Ishikawa (cell line): ENCODE measurements at regions not wholly inside any gene's neighbourhood (a gene's known extent, or its start where the extent isn't known, plus 50 kb on each side); places are given as distances from the start of the nearest gene placed in this dataset.
A peak's percentile ranks its signal among the peaks of the same experiment; 100 is the strongest.

ENCODE experiments used
- CEBPB ChIP-seq: IDR thresholded peaks from 2 replicates; pipeline ENCODE4 v1.6.1; 2012
- CREB1 ChIP-seq: IDR thresholded peaks from 2 replicates; pipeline ENCODE4 v1.6.1; 2012; ENCODE audit warnings: low read depth
- EGR1 ChIP-seq: IDR thresholded peaks from 2 replicates; pipeline ENCODE4 v1.6.1; 2012
- EP300 ChIP-seq: IDR thresholded peaks from 2 replicates; pipeline ENCODE4 v1.6.1; 2012; ENCODE audit warnings: borderline replicate concordance
- FOXM1 ChIP-seq: IDR thresholded peaks from 2 replicates; pipeline ENCODE4 v1.6.1; 2012; ENCODE audit warnings: low read depth, borderline replicate concordance
- NFIC ChIP-seq: IDR thresholded peaks from 2 replicates; pipeline ENCODE4 v1.6.1; 2012
- RAD21 ChIP-seq: IDR thresholded peaks from 2 replicates; pipeline ENCODE4 v1.6.1; 2012; ENCODE audit warnings: low read depth
- TAF1 ChIP-seq: IDR thresholded peaks from 2 replicates; pipeline ENCODE4 v1.6.1; 2012; ENCODE audit warnings: low read depth, mild to moderate bottlenecking
- TCF12 ChIP-seq: IDR thresholded peaks from 2 replicates; pipeline ENCODE4 v1.6.1; 2012; ENCODE audit warnings: low read depth
- TEAD4 ChIP-seq: IDR thresholded peaks from 2 replicates; pipeline ENCODE4 v1.6.1; 2012
- YY1 ChIP-seq: IDR thresholded peaks from 2 replicates; pipeline ENCODE4 v1.6.1; 2012; ENCODE audit warnings: low read depth
- ZBTB7A ChIP-seq: IDR thresholded peaks from 2 replicates; pipeline ENCODE4 v1.6.1; 2012; ENCODE audit warnings: low read depth
- TF ChIP-seq, protein P1 (sequence below): IDR thresholded peaks from 2 replicates; pipeline ENCODE4 v1.6.1; 2012
- TF ChIP-seq, protein P2 (sequence below): IDR thresholded peaks from 2 replicates; pipeline ENCODE4 v1.6.1; 2012; ENCODE audit warnings: low read depth, mild to moderate bottlenecking
- TF ChIP-seq, protein P3 (sequence below): IDR thresholded peaks from 2 replicates; pipeline ENCODE4 v1.6.1; 2012

DNA sequence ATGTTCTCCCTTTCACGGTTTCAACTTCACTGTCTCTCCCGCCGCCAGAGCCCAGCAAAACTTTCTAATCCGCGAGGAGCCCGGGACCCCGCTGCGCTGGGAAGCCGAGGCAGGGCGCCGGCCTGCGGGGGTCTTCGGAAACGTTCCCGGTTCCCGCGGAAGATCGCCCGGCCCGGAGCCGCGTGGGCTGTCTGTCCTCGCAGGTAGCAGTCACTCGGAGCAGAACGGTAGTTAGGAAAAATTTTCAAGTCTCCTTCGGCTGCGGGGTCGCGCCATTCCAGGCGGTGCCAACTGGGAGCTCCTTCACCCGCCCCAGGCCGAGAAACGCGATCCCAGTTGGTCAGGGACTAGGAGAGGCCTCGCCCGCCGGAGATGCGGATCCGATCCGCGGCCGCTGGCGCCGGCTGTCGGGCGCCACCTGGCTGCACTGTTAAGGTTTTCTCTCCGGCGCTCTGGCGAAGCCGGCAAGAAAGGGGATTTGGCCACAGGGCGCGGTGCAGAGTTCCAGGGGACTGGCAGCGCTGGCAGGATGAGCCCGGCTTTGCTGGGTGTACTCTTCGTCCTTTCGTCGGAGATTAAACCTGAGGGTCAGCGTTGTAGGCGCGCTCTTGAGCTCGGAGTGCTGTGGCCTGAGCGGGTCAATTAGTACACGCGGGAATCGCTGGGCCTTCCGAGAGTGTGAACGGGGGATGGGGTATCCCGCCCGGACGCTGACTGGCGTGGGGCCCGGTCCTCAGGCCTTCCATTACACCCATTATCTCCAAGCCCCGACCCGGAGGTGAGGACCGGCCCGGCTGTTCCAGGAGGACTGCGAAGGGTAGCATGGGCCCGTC is 135.4 kb downstream of the KCNJ12 start:
- TF ChIP-seq ZBTB7A (peak; percentile 35; the same call in 1 of the 2 replicates), YY1 (no peak), RAD21 (peak; percentile 70)
- TF ChIP-seq, protein P1, sequence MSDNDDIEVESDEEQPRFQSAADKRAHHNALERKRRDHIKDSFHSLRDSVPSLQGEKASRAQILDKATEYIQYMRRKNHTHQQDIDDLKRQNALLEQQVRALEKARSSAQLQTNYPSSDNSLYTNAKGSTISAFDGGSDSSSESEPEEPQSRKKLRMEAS: 0 out of 2 replicates have a peak, but pooled peaks have one; percentile 36

DNA sequence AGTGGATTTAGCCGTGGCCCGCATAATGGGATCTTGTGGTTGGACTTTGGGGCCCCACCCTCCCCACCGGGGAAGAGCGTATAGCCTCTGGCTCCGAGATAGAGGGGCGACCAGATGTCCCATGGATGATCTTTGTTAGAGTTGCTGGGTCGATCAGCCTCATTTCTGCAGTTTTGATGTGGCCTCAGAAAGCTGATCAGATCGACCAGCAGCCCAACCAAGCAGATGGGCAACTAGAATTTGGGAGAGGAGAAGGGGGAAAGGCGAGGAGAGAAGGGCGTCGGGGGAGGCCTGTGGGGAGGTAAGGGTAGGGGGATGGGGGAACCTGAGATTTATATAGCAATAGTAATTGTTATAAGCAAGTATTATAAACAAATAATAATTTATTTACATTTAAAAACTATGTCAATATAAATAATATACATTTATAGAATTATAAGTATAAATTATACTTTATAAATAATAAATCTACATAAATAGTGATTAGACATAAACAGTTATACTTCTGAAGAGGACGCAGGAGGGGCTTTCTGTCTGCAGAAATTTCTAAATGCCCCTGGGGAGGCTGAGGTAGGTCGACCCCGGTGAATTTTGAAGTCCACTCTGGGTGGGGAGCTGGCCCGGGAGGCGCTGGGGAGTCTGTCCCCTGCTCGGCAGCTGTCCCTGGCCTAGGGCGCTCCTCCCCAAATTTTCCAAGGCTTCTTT is 136.3 kb downstream of the KCNJ12 start:
- TF ChIP-seq EP300: no peak
- TF ChIP-seq, protein P1: no peak
- TF ChIP-seq CREB1: no peak
- no peak for TF ChIP-seq NFIC
- no peak for TF ChIP-seq EGR1
- TF ChIP-seq TCF12: no peak
- no peak for TF ChIP-seq CEBPB
- no peak for TF ChIP-seq RAD21
- no peak for TF ChIP-seq FOXM1
- TF ChIP-seq, protein P2, sequence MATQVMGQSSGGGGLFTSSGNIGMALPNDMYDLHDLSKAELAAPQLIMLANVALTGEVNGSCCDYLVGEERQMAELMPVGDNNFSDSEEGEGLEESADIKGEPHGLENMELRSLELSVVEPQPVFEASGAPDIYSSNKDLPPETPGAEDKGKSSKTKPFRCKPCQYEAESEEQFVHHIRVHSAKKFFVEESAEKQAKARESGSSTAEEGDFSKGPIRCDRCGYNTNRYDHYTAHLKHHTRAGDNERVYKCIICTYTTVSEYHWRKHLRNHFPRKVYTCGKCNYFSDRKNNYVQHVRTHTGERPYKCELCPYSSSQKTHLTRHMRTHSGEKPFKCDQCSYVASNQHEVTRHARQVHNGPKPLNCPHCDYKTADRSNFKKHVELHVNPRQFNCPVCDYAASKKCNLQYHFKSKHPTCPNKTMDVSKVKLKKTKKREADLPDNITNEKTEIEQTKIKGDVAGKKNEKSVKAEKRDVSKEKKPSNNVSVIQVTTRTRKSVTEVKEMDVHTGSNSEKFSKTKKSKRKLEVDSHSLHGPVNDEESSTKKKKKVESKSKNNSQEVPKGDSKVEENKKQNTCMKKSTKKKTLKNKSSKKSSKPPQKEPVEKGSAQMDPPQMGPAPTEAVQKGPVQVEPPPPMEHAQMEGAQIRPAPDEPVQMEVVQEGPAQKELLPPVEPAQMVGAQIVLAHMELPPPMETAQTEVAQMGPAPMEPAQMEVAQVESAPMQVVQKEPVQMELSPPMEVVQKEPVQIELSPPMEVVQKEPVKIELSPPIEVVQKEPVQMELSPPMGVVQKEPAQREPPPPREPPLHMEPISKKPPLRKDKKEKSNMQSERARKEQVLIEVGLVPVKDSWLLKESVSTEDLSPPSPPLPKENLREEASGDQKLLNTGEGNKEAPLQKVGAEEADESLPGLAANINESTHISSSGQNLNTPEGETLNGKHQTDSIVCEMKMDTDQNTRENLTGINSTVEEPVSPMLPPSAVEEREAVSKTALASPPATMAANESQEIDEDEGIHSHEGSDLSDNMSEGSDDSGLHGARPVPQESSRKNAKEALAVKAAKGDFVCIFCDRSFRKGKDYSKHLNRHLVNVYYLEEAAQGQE: no peak
- TF ChIP-seq, protein P3, sequence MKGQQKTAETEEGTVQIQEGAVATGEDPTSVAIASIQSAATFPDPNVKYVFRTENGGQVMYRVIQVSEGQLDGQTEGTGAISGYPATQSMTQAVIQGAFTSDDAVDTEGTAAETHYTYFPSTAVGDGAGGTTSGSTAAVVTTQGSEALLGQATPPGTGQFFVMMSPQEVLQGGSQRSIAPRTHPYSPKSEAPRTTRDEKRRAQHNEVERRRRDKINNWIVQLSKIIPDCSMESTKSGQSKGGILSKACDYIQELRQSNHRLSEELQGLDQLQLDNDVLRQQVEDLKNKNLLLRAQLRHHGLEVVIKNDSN: no peak
- TF ChIP-seq TEAD4: no peak
- no peak for TF ChIP-seq TAF1
- TF ChIP-seq ZBTB7A: no peak
- no peak for TF ChIP-seq YY1

DNA sequence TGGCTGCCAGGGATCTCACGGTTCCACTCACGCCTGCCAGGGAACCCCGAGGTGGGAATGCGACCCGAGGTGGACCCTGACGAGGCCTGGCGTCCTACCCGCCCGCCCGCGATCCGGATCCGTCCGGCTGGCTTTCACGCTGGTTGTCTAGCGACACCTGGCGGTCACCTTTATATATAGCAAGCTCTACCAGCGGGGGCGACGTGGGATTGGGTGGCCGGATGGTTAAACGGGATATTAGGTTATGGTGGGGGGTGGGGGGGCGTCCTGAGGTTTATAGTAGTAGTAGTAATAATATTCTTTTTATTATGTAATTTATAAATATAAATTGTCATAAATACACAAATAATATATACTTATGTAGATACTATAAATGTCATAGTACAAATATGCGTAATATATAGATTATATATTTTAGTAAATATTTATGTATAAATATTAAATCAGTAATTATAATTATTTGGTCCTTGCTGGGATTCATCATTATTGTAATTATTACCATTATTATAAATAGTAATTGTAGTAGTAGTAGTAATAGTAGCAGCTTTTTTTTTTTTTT is 136.9 kb downstream of the KCNJ12 start:
- TF ChIP-seq NFIC (no peak), RAD21 (peak; percentile 88), CEBPB (no peak), ZBTB7A (0 out of 2 replicates have a peak, but pooled peaks have one; percentile 63)
- TF ChIP-seq, protein P1: peak; percentile 57

DNA sequence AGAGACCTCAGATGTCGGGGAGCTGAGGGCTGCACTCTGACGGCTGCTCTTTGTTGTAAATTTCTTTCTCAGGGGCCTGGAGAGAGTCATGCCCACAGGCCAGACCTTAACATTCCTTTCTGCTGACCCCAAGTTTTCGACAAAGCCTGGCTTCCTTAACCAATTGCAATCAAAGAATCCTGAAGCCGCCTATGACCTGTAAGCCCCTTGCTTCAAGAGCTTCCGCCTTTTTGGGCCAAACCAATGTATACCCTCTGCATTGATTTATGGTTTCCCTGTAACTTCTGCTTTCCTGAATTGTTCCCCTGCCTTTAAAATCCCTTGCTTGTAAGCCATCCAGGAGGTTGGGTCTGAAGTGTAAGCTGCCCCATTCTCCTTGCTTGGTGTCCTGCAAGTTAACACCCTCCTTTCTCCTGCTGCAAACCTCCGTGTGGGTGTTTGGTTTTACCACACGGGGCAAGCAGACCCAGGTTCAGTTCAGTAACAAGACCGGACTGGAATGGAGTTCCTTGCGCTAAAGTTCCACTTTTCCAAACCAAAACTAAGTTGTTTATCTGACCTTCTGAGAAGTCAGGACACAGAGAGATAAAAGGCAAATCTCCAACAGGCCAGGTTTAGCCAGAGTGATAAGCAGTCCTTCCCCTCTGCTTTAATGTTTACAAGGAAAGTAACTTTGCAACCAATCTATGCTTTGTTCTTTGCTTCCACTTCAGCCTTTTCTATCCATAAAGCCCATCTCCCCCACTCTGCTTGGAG is 141.6 kb downstream of the KCNJ12 start:
- TF ChIP-seq TAF1 (no peak), TEAD4 (no peak)
- TF ChIP-seq, protein P2: no peak

DNA sequence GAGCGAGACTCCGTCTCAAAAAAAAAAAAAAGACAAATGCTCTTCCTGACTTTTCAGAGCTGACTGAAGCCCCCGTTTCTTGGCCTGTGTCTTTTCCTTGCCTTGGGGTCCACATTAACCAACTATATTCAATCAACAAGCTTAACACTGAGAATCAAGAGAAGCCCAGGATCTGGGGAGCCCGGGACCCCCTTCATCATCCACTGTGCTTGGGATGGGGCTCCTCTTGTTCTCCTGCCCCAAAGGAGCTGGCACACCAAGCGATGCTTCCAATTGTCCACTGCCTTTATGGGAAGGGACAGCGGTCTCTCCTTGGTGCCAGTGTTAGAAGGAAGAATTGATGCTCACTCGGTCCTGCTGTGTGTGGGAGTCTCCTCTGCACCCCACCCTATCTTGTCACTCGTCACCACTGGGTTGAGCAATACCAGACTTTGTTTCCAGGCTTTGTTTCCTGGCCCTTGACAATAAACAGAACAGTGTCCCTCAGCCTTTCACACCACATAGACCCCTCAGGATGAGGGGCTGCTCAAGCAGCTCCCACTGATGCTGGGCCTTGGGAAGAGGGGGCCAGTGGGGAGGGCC is 146.7 kb downstream of the KCNJ12 start:
- TF ChIP-seq CREB1 (no peak), ZBTB7A (no peak), TEAD4 (no peak), TAF1 (no peak), RAD21 (no peak), EGR1 (no peak), TCF12 (no peak), CEBPB (no peak), EP300 (no peak), YY1 (no peak), NFIC (no peak), FOXM1 (no peak)
- TF ChIP-seq, protein P1: no peak
- TF ChIP-seq, protein P2: no peak
- TF ChIP-seq, protein P3: no peak
